Fibroblast of mammary gland (primary cell): ENCODE measurements at regions not wholly inside any gene's neighbourhood (a gene's known extent, or its start where the extent isn't known, plus 50 kb on each side); places are given as distances from the start of the nearest gene placed in this dataset.

Source experiments
- DNase-seq: peaks from one replicate; pipeline ENCODE4 v3.0.0-alpha.2; 2010; ENCODE audit warnings: low read depth
- H3K4me3 ChIP-seq: 2 replicates; pipeline ENCODE4 v1.5.1; 2011; ENCODE audit warnings: low read depth, mild to moderate bottlenecking, low read length, moderate library complexity; ENCODE audit not compliant: control insufficient read depth
- TF ChIP-seq, protein P1 (sequence below): conservative IDR thresholded peaks from 2 replicates; pipeline ENCODE4 v1.5.1; 2011; ENCODE audit warnings: low read depth, low read length, inconsistent platforms; ENCODE audit not compliant: control insufficient read depth, insufficient read depth

GRCh38 chr15:99504823-99505551 is 60.8 kb upstream of the MEF2A start:
- no peak overlapping the region for H3K4me3 ChIP-seq
- TF ChIP-seq, protein P1, sequence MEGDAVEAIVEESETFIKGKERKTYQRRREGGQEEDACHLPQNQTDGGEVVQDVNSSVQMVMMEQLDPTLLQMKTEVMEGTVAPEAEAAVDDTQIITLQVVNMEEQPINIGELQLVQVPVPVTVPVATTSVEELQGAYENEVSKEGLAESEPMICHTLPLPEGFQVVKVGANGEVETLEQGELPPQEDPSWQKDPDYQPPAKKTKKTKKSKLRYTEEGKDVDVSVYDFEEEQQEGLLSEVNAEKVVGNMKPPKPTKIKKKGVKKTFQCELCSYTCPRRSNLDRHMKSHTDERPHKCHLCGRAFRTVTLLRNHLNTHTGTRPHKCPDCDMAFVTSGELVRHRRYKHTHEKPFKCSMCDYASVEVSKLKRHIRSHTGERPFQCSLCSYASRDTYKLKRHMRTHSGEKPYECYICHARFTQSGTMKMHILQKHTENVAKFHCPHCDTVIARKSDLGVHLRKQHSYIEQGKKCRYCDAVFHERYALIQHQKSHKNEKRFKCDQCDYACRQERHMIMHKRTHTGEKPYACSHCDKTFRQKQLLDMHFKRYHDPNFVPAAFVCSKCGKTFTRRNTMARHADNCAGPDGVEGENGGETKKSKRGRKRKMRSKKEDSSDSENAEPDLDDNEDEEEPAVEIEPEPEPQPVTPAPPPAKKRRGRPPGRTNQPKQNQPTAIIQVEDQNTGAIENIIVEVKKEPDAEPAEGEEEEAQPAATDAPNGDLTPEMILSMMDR: no peak
- DNase-seq: peak; percentile 18

GRCh38 chr15:99506399-99506798 is 59.4 kb upstream of the MEF2A start:
- no peak overlapping the region for H3K4me3 ChIP-seq
- TF ChIP-seq, protein P1: no peak
- peak; percentile 2 for DNase-seq

DNA sequence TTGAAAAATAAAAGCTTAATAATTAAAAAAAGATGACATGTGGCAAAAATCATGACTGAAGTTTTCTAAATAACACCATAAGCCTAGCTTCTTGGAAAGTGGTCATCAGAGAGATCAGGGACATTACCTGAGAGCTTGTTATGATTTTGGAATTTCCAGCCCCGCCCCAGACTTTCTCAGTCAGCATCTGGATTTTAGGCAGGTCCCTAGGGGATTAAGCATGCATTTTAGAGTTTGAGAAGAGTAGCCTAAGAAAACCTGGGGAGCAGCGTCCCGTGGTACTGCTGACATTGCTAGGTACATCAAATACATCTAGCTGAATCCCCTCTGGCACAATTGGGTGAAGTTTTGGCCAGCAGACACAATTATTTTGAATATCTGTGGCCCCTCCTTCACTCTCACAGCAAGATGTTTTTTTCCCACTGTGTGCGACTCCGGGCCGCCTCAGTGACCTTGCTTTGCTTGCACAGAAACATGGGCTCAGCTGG is 58.7 kb upstream of the MEF2A start:
- no peak overlapping the region for H3K4me3 ChIP-seq
- no peak for DNase-seq

GRCh38 chr15:99507504-99508310 is 58.1 kb upstream of the MEF2A start:
- TF ChIP-seq, protein P1: no peak
- peak; percentile 55 for DNase-seq
- H3K4me3 ChIP-seq: no peak overlapping the region

More for the DNA sequence above, 58.7 kb upstream of the MEF2A start:
- TF ChIP-seq, protein P1: no peak

DNA sequence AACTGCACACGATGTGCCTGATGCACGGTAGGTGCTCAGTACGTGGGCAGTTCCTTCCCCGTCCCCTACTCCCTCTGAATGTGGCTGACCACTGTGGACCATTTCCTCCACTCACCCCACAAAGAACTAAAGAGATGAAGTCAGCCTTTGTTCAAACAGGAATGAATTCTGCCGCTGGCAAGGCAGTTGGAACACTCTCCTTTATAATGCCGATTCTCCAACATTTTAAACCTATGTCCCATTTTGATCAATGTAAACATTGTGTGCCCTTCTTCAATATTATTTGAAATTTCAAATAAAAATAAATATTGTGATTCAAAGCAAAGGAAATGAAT is 57.5 kb upstream of the MEF2A start:
- DNase-seq: no peak
- no peak overlapping the region for H3K4me3 ChIP-seq
- TF ChIP-seq, protein P1: no peak

- DNase-seq: no peak
- H3K4me3 ChIP-seq: no peak overlapping the region
- TF ChIP-seq, protein P1: no peak
Observed at GRCh38 chr15:99508852-99509251, 56.9 kb upstream of the MEF2A start.
